OCI-LY1 (cell line): ENCODE measurements at regions not wholly inside any gene's neighbourhood (a gene's known extent, or its start where the extent isn't known, plus 50 kb on each side); places are given as distances from the start of the nearest gene placed in this dataset.

Experiments
- EZH2 ChIP-seq: fragments of 200-600 bp; sonication (generic), shearing (Covaris generic); IDR thresholded peaks from 2 replicates; pipeline ENCODE4 v1.8.0; 2017; ENCODE audit warnings: borderline replicate concordance, mixed run types, mild to moderate bottlenecking, antibody characterized with exemption, low read length, moderate library complexity, mixed read lengths
- TF ChIP-seq, protein P1 (sequence below): fragments of 200-600 bp; sonication (generic), shearing (Covaris generic); IDR thresholded peaks from 2 replicates; pipeline ENCODE4 v1.5.1; 2017; ENCODE audit warnings: mild to moderate bottlenecking, antibody characterized with exemption, low read length, moderate library complexity, mixed read lengths

DNA sequence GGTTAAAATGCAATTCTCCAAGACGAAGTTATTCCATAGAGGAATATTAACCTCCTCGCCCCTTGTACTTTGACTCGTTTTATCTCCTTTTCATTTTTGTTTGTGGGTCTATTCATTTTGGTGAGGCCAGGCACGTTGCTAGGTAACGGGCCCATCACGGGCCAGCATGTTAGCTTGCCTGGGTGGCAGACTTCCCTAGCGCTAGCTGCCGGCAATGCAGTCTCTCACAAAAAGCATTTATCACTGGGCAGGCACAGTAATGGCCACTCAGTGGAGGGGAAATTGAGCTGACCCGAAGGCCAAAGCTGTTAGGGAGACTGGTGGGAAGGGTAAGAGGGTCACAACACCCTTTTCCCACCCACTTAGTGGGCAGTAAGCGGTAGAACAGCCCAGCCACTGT lies 234.4 kb upstream of the FOXD3 start:
- TF ChIP-seq, protein P1, sequence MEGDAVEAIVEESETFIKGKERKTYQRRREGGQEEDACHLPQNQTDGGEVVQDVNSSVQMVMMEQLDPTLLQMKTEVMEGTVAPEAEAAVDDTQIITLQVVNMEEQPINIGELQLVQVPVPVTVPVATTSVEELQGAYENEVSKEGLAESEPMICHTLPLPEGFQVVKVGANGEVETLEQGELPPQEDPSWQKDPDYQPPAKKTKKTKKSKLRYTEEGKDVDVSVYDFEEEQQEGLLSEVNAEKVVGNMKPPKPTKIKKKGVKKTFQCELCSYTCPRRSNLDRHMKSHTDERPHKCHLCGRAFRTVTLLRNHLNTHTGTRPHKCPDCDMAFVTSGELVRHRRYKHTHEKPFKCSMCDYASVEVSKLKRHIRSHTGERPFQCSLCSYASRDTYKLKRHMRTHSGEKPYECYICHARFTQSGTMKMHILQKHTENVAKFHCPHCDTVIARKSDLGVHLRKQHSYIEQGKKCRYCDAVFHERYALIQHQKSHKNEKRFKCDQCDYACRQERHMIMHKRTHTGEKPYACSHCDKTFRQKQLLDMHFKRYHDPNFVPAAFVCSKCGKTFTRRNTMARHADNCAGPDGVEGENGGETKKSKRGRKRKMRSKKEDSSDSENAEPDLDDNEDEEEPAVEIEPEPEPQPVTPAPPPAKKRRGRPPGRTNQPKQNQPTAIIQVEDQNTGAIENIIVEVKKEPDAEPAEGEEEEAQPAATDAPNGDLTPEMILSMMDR: no peak
- TF ChIP-seq EZH2: no peak
